ENCODE measurements at regions not wholly inside any gene's neighbourhood (a gene's known extent, or its start where the extent isn't known, plus 50 kb on each side); places are given as distances from the start of the nearest gene placed in this dataset.

DNA sequence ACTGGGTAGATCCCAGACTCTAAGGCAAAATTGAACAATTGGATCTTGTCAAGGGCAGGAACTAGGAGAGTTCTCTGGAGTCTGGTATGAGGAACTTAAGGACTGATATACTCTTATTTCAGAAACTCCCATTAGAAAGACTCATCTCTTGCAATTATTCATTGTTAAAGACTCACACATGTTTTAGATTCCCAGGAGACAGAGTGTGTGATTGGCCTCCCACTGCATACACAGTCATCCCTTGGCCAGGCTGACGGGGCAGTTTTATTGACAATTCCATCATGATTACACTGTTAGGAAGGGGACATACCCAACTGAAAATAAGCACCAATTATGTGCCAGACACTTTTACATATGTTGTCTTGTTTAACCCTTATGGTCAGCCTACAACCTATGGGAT lies 347.2 kb downstream of the DMAC1 start:
- TF ChIP-seq POLR2A (IDR thresholded peaks at IDR 0.05; ENCODE audit: low read length) (no peak), GATA1 (IDR thresholded peaks at IDR 0.05; ENCODE audit: low read depth, low read length) (no peak)
